ENCODE measurements at regions not wholly inside any gene's neighbourhood (a gene's known extent, or its start where the extent isn't known, plus 50 kb on each side); places are given as distances from the start of the nearest gene placed in this dataset.

GRCh38 chr10:3261921-3262320, 89.3 kb upstream of the PITRM1 start:
- TF ChIP-seq CTCF (conservative IDR thresholded peaks at IDR 0.05 in 1 of 2, IDR thresholded peaks at IDR 0.05 in 1 of 2; ENCODE audit: low read depth in 1 of 2, low read length in 2 of 2) (no peak), EZH2 (IDR thresholded peaks at IDR 0.05; ENCODE audit: low read length, missing control alignments) (no peak)
